ENCODE measurements at regions not wholly inside any gene's neighbourhood (a gene's known extent, or its start where the extent isn't known, plus 50 kb on each side); places are given as distances from the start of the nearest gene placed in this dataset.

GRCh38 chr1:38337711-38338110 is 291.1 kb upstream of the POU3F1 start:
- ATAC-seq, result no peak

GRCh38 chr1:38336961-38337360 is 290.4 kb upstream of the POU3F1 start:
- no peak for ATAC-seq

More at GRCh38 chr1:38337711-38338110, 291.1 kb upstream of the POU3F1 start:
- no peak for TF ChIP-seq TOX (CRISPR knock-in tag; IDR thresholded peaks at IDR 0.05; ENCODE audit: borderline replicate concordance)
- TF ChIP-seq PPARA (CRISPR knock-in tag; IDR thresholded peaks at IDR 0.05; ENCODE audit: borderline replicate concordance), result no peak
- TF ChIP-seq ESRRG (CRISPR knock-in tag; IDR thresholded peaks at IDR 0.05), result no peak
- no peak for TF ChIP-seq ISL1 (CRISPR knock-in tag; IDR thresholded peaks at IDR 0.05)
- no peak for TF ChIP-seq ZNF8 (CRISPR knock-in tag; IDR thresholded peaks at IDR 0.05)
- no peak for TF ChIP-seq PATZ1 (CRISPR knock-in tag; IDR thresholded peaks at IDR 0.05; ENCODE audit: borderline replicate concordance)
- no peak for TF ChIP-seq ZNF565 (CRISPR knock-in tag; conservative IDR thresholded peaks at IDR 0.05; ENCODE audit: low read depth)
- TF ChIP-seq TSHZ2 (CRISPR knock-in tag; IDR thresholded peaks at IDR 0.05), result no peak
- TF ChIP-seq TCF4 (CRISPR knock-in tag; IDR thresholded peaks at IDR 0.05; ENCODE audit: borderline replicate concordance), result no peak
- TF ChIP-seq OSR1 (CRISPR knock-in tag; IDR thresholded peaks at IDR 0.05), result no peak
- no peak for TF ChIP-seq CSRNP3 (CRISPR knock-in tag; IDR thresholded peaks at IDR 0.05)
- TF ChIP-seq SNAI2 (CRISPR knock-in tag; IDR thresholded peaks at IDR 0.05), result no peak
- TF ChIP-seq CSDC2 (CRISPR knock-in tag; IDR thresholded peaks at IDR 0.05), result no peak
- no peak for TF ChIP-seq RARB (CRISPR knock-in tag; IDR thresholded peaks at IDR 0.05)
- TF ChIP-seq GLIS3 (CRISPR knock-in tag; IDR thresholded peaks at IDR 0.05), result no peak
- TF ChIP-seq ZNF70 (CRISPR knock-in tag; IDR thresholded peaks at IDR 0.05), result no peak
- TF ChIP-seq ZFP3 (CRISPR knock-in tag; IDR thresholded peaks at IDR 0.05), result no peak

More at GRCh38 chr1:38336961-38337360, 290.4 kb upstream of the POU3F1 start:
- TF ChIP-seq ARNTL (CRISPR knock-in tag; IDR thresholded peaks at IDR 0.05; ENCODE audit: borderline replicate concordance, low read depth), result no peak
- no peak for TF ChIP-seq ZNF565 (CRISPR knock-in tag; conservative IDR thresholded peaks at IDR 0.05; ENCODE audit: low read depth)
- no peak for TF ChIP-seq CSRNP3 (CRISPR knock-in tag; IDR thresholded peaks at IDR 0.05)
- no peak for TF ChIP-seq PATZ1 (CRISPR knock-in tag; IDR thresholded peaks at IDR 0.05; ENCODE audit: borderline replicate concordance)
- no peak for TF ChIP-seq ZFP30 (CRISPR knock-in tag; IDR thresholded peaks at IDR 0.05)
- TF ChIP-seq OSR1 (CRISPR knock-in tag; IDR thresholded peaks at IDR 0.05), result no peak
- TF ChIP-seq TOX (CRISPR knock-in tag; IDR thresholded peaks at IDR 0.05; ENCODE audit: borderline replicate concordance), result no peak
- no peak for TF ChIP-seq POU6F1 (CRISPR knock-in tag; IDR thresholded peaks at IDR 0.05; ENCODE audit: borderline replicate concordance, low read depth)
- no peak for TF ChIP-seq BACH2 (CRISPR knock-in tag; IDR thresholded peaks at IDR 0.05; ENCODE audit: borderline replicate concordance)
- no peak for TF ChIP-seq CREB5 (CRISPR knock-in tag; IDR thresholded peaks at IDR 0.05; ENCODE audit: low read depth)

All from SK-N-SH treated with all-trans-retinoic acid at 6 μM for 48 hours (cell line).